H9 (cell line): ENCODE measurements at regions not wholly inside any gene's neighbourhood (a gene's known extent, or its start where the extent isn't known, plus 50 kb on each side); places are given as distances from the start of the nearest gene placed in this dataset.

Experiments used
- DNase-seq: peaks from one replicate; pipeline ENCODE4 v3.0.0-alpha.2; 2017
- H2AFZ ChIP-seq: one replicate; pipeline ENCODE4 v1.6.1; 2013; ENCODE audit warnings: mild to moderate bottlenecking, low read length, control low read depth, moderate library complexity
- H2AK5ac ChIP-seq: 2 replicates; pipeline ENCODE4 v1.6.1; 2013; ENCODE audit warnings: low read length, control low read depth, mixed read lengths; ENCODE audit not compliant: insufficient read length
- H2BK120ac ChIP-seq: one replicate; pipeline ENCODE4 v1.6.1; 2013; ENCODE audit warnings: low read depth, mild to moderate bottlenecking, low read length, control low read depth, inconsistent platforms; ENCODE audit not compliant: poor library complexity, severe bottlenecking
- H2BK12ac ChIP-seq: 2 replicates; pipeline ENCODE4 v1.6.1; 2013; ENCODE audit warnings: low read length, control low read depth, mixed read lengths, low read depth; ENCODE audit not compliant: insufficient read length
- H2BK15ac ChIP-seq: 2 replicates; pipeline ENCODE4 v1.6.1; 2013; ENCODE audit warnings: low read depth, low read length, control low read depth
- H2BK20ac ChIP-seq: one replicate; pipeline ENCODE4 v1.6.1; 2013; ENCODE audit warnings: low read depth, mild to moderate bottlenecking, low read length, control low read depth, inconsistent platforms; ENCODE audit not compliant: poor library complexity, severe bottlenecking
- H2BK5ac ChIP-seq: 2 replicates; pipeline ENCODE4 v1.6.1; 2013; ENCODE audit warnings: low read length, control low read depth, mixed read lengths; ENCODE audit not compliant: insufficient read length
- H3K14ac ChIP-seq: 2 replicates; pipeline ENCODE4 v1.6.1; 2013; ENCODE audit warnings: low read length, control low read depth; ENCODE audit not compliant: insufficient read depth
- H3K18ac ChIP-seq: 2 replicates; pipeline ENCODE4 v1.6.1; 2013; ENCODE audit warnings: low read depth, mild to moderate bottlenecking, mixed read lengths, low read length, control low read depth; ENCODE audit not compliant: insufficient read length
- H3K23ac ChIP-seq: 2 replicates; pipeline ENCODE4 v1.6.1; 2013; ENCODE audit warnings: low read length, control low read depth, mixed read lengths, low read depth; ENCODE audit not compliant: insufficient read length
- H3K23me2 ChIP-seq: 2 replicates; pipeline ENCODE4 v1.6.1; 2013; ENCODE audit warnings: low read depth, mild to moderate bottlenecking, mixed read lengths, low read length, control low read depth; ENCODE audit not compliant: insufficient read length, poor library complexity, severe bottlenecking
- H3K27ac ChIP-seq: 2 replicates; pipeline ENCODE4 v1.5.1; 2013; ENCODE audit warnings: low read length, control low read depth, mixed read lengths, low read depth; ENCODE audit not compliant: insufficient read length
- H3K27me3 ChIP-seq: 2 replicates; pipeline ENCODE4 v1.6.1; 2013; ENCODE audit warnings: low read length, control low read depth, inconsistent platforms; ENCODE audit not compliant: insufficient read depth
- H3K4ac ChIP-seq: 2 replicates; pipeline ENCODE4 v1.6.1; 2013; ENCODE audit warnings: low read depth, mild to moderate bottlenecking, control low read depth, inconsistent platforms, low read length, moderate library complexity
- H3K4me1 ChIP-seq: 2 replicates; pipeline ENCODE4 v1.6.1; 2013; ENCODE audit warnings: low read length, control low read depth, inconsistent platforms; ENCODE audit not compliant: insufficient read depth
- H3K4me2 ChIP-seq: 2 replicates; pipeline ENCODE4 v1.6.1; 2013; ENCODE audit warnings: low read length, control low read depth, mixed read lengths; ENCODE audit not compliant: insufficient read length, insufficient read depth
- H3K56ac ChIP-seq: 2 replicates; pipeline ENCODE4 v1.6.1; 2013; ENCODE audit warnings: low read depth, mild to moderate bottlenecking, mixed read lengths, low read length, control low read depth; ENCODE audit not compliant: insufficient read length
- H3K79me1 ChIP-seq: 2 replicates; pipeline ENCODE4 v1.6.1; 2013; ENCODE audit warnings: low read depth, mild to moderate bottlenecking, moderate library complexity, low read length, control low read depth, inconsistent platforms; ENCODE audit not compliant: insufficient read depth, poor library complexity, severe bottlenecking
- H3K79me2 ChIP-seq: 2 replicates; pipeline ENCODE4 v1.6.1; 2013; ENCODE audit warnings: low read length, control low read depth, inconsistent platforms; ENCODE audit not compliant: insufficient read depth
- H3K9ac ChIP-seq: 2 replicates; pipeline ENCODE4 v1.6.1; 2013; ENCODE audit warnings: low read length, control low read depth, mixed read lengths; ENCODE audit not compliant: insufficient read length; ENCODE audit errors: extremely low read depth
- H3K9me3 ChIP-seq: one replicate; pipeline ENCODE4 v1.6.1; 2013; ENCODE audit warnings: low read depth, low read length, inconsistent platforms; ENCODE audit not compliant: control insufficient read depth
- H3T11ph ChIP-seq: one replicate; pipeline ENCODE4 v1.6.1; 2013; ENCODE audit warnings: mild to moderate bottlenecking, low read length, control low read depth, inconsistent platforms
- H4K20me1 ChIP-seq: one replicate; pipeline ENCODE4 v1.6.1; 2013; ENCODE audit not compliant: control insufficient read depth, insufficient read length, insufficient read depth
- H4K5ac ChIP-seq: 2 replicates; pipeline ENCODE4 v1.6.1; 2013; ENCODE audit warnings: low read depth, mild to moderate bottlenecking, mixed read lengths, low read length, control low read depth; ENCODE audit not compliant: insufficient read length
- H4K8ac ChIP-seq: replicated peaks from 2 replicates; pipeline ENCODE4 v1.6.1; 2013; ENCODE audit warnings: low read length, control low read depth, mixed read lengths, low read depth; ENCODE audit not compliant: insufficient read length
- H4K91ac ChIP-seq: 2 replicates; pipeline ENCODE4 v1.6.1; 2013; ENCODE audit warnings: low read depth, mild to moderate bottlenecking, moderate library complexity, mixed read lengths, low read length, control low read depth; ENCODE audit not compliant: insufficient read length
- H3K27ac Mint-ChIP-seq, 3 experiments: 2 replicates in 2 of 3; 3 replicates in 1 of 3; pipeline ENCODE4 v1.8.0; 2020 to 2021; ENCODE audit warnings: mixed read lengths in 3 of 3, mild to moderate bottlenecking in 1 of 3, moderate library complexity in 1 of 3
- H3K27me3 Mint-ChIP-seq: 2 replicates; pipeline ENCODE4 v1.8.0; 2021; ENCODE audit warnings: low read depth, mild to moderate bottlenecking, moderate library complexity, mixed read lengths
- H3K36me3 Mint-ChIP-seq, 3 experiments: 2 replicates in 2 of 3; 3 replicates in 1 of 3; pipeline ENCODE4 v1.8.0; 2020 to 2021; ENCODE audit warnings: low read depth in 3 of 3, mixed read lengths in 3 of 3; ENCODE audit not compliant: insufficient read depth in 1 of 3
- H3K4me1 Mint-ChIP-seq, 2 experiments: 2 replicates each; pipeline ENCODE4 v1.8.0; 2020; ENCODE audit warnings: mixed read lengths in 2 of 2
- H3K4me3 Mint-ChIP-seq, 2 experiments: 2 replicates in 1 of 2; 3 replicates in 1 of 2; pipeline ENCODE4 v1.8.0; 2020 to 2021; ENCODE audit warnings: mild to moderate bottlenecking in 2 of 2, mixed read lengths in 2 of 2, moderate library complexity in 1 of 2
- H3K9me3 Mint-ChIP-seq, 2 experiments: 2 replicates in 1 of 2; 3 replicates in 1 of 2; pipeline ENCODE4 v1.8.0; 2020; ENCODE audit warnings: mild to moderate bottlenecking in 2 of 2, mixed read lengths in 2 of 2, moderate library complexity in 1 of 2
- CTCF ChIP-seq: fragments of 200-600 bp; sonication (generic); conservative IDR thresholded peaks from 3 replicates; pipeline ENCODE4 v1.8.0; 2021; ENCODE audit warnings: antibody characterized with exemption, mild to moderate bottlenecking
- WGBS: extraction: QIAGEN DNeasy Blood & Tissue Kit; methylation state at CpG from one replicate; pipeline ENCODE4 v1.1.7; 2013; ENCODE audit warnings: missing lambda C conversion rate, low lambda C conversion rate, mixed read lengths; ENCODE audit not compliant: insufficient read length; ENCODE audit errors: extremely low coverage; 5-methylcytosine and 5-hydroxymethylcytosine counted together

- Histone ChIP-seq H3K23me2 (no peaks in the 10 kb centered on the region), H3T11ph (no peak overlapping the region), H2BK20ac (no peak overlapping the region), H3K27ac (no peak overlapping the region), H3K79me1 (no peaks in the 10 kb centered on the region), H2AFZ (no peak overlapping the region), H4K8ac (peak overlapping the region; percentile 32), H3K18ac (no peak overlapping the region), H4K91ac (no peak overlapping the region), H3K9ac (no peak overlapping the region), H4K5ac (no peak overlapping the region), H2AK5ac (no peak overlapping the region), H3K23ac (no peak overlapping the region), H3K9me3 (no peaks in the 10 kb centered on the region), H3K79me2 (no peaks in the 10 kb centered on the region), H3K4me2 (no peak overlapping the region), H4K20me1 (no peaks in the 10 kb centered on the region), H2BK120ac (no peak overlapping the region), H3K4me1 (no peaks in the 10 kb centered on the region), H3K56ac (no peak overlapping the region), H3K27me3 (no peaks in the 10 kb centered on the region), H2BK5ac (no peak overlapping the region), H3K4ac (no peak overlapping the region), H2BK15ac (no peak overlapping the region), H3K14ac (no peak overlapping the region), H2BK12ac (no peak overlapping the region)
- no peak overlapping the region for H3K4me3 Mint-ChIP-seq
- no peak for TF ChIP-seq CTCF
- no peak for DNase-seq
- peaks cover 11 to 32% (median 20%) of the 10 kb centered on the region in 3 experiments for H3K36me3 Mint-ChIP-seq
- WGBS: no CpG with 5 or more reads among the region's 3 CpGs
- H3K9me3 Mint-ChIP-seq: no peaks in the 10 kb centered on the region
- H3K27ac Mint-ChIP-seq: peak overlapping the region in 1 of 3 experiments; percentile 26; a peak in 1 of 7 replicates
- peaks cover 4 to 10% of the 10 kb centered on the region in 2 experiments for H3K4me1 Mint-ChIP-seq
- no peaks in the 10 kb centered on the region for H3K27me3 Mint-ChIP-seq
These were observed 76.6 kb upstream of the ZNF169 start for GRCh38 chr9:94182532-94182931.
